Stomach smooth muscle (tissue), 2 donors: ENCODE measurements at regions not wholly inside any gene's neighbourhood (a gene's known extent, or its start where the extent isn't known, plus 50 kb on each side); places are given as distances from the start of the nearest gene placed in this dataset.
A peak's percentile ranks its signal among the peaks of the same experiment; 100 is the strongest.

Source experiments
- H3K27ac ChIP-seq: one replicate; pipeline ENCODE4 v1.7.0; 2013; ENCODE audit warnings: mild to moderate bottlenecking, low read length, inconsistent platforms
- H3K27me3 ChIP-seq, 2 donors: one replicate each; pipeline ENCODE4 v1.7.0; 2013; ENCODE audit warnings: low read length in 2 of 2; ENCODE audit not compliant: insufficient read depth in 2 of 2, control insufficient read depth in 1 of 2
- H3K36me3 ChIP-seq, 2 donors: one replicate each; pipeline ENCODE4 v1.7.0; 2013; ENCODE audit warnings: low read length in 2 of 2; ENCODE audit not compliant: control insufficient read depth in 2 of 2, insufficient read depth in 2 of 2
- H3K4me1 ChIP-seq: one replicate; pipeline ENCODE4 v1.7.0; 2013; ENCODE audit warnings: low read length; ENCODE audit not compliant: control insufficient read depth, insufficient read depth
- H3K4me3 ChIP-seq, 2 donors: one replicate each; pipeline ENCODE4 v1.7.0; 2013; ENCODE audit warnings: low read length in 2 of 2
- H3K9ac ChIP-seq, 2 donors: one replicate each; pipeline ENCODE4 v1.7.0; 2013; ENCODE audit warnings: low read length in 2 of 2, mild to moderate bottlenecking in 1 of 2
- H3K9me3 ChIP-seq, 2 donors: one replicate each; pipeline ENCODE4 v1.7.0; 2013; ENCODE audit warnings: low read length in 2 of 2; ENCODE audit not compliant: control insufficient read depth in 2 of 2
- donor health status: healthy.
- donor health status: Pancreatic carcinoma.

DNA sequence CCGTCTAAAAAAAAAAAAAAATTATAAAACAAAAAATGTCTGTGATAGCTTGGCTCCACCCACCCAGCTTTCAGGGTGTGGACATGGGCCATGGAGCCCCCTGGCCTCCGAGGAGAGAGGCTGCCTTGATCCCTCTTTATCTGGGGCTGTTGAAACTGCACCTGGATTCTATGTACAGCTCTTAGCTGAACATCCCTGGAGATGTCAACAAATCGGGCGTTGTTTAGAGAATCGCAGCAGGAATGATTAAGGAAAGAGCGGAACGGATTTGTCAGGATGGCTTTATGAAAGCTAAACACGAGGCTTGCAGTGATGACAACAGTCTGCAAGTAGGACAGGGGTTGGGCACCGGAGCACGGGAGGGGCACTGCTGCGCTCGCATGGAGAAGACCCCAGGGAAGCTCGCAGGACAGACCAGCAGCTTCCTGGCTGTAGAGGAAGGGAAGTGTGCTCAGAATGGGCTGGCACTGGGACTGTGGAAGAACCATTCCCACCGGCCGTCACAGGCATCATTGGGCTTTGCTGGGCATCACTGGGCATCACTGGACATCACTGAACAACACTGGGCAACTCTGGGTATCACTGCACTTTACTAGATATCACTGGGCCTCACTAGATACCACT lies 195.8 kb upstream of the FOXF1 start:
- Histone ChIP-seq H3K4me1 (peaks cover 7% of the 10 kb centered on the region), H3K27ac (peak overlapping the region; percentile 6), H3K9me3 (no peaks in the 10 kb centered on the region), H3K4me3 (peak overlapping the region in 1 of 2 donors; percentile 47), H3K9ac (no peak overlapping the region), H3K36me3 (no peaks in the 10 kb centered on the region), H3K27me3 (no peaks in the 10 kb centered on the region)

GRCh38 chr16:86316967-86317812 lies 193.1 kb upstream of the FOXF1 start:
- Histone ChIP-seq H3K36me3 (no peaks in the 10 kb centered on the region), H3K4me1 (peaks cover 7% of the 10 kb centered on the region), H3K9me3 (no peaks in the 10 kb centered on the region), H3K9ac (no peak overlapping the region), H3K4me3 (no peak overlapping the region), H3K27me3 (no peaks in the 10 kb centered on the region), H3K27ac (no peak overlapping the region)

- H3K9ac ChIP-seq, result no peak overlapping the region
- H3K36me3 ChIP-seq, result no peaks in the 10 kb centered on the region
- no peak overlapping the region for H3K4me3 ChIP-seq
- no peak overlapping the region for H3K27ac ChIP-seq
- no peaks in the 10 kb centered on the region for H3K9me3 ChIP-seq
- H3K4me1 ChIP-seq, result peaks cover 9% of the 10 kb centered on the region
- no peaks in the 10 kb centered on the region for H3K27me3 ChIP-seq
Measured at GRCh38 chr16:86317813-86318650, 192.3 kb upstream of the FOXF1 start.

DNA sequence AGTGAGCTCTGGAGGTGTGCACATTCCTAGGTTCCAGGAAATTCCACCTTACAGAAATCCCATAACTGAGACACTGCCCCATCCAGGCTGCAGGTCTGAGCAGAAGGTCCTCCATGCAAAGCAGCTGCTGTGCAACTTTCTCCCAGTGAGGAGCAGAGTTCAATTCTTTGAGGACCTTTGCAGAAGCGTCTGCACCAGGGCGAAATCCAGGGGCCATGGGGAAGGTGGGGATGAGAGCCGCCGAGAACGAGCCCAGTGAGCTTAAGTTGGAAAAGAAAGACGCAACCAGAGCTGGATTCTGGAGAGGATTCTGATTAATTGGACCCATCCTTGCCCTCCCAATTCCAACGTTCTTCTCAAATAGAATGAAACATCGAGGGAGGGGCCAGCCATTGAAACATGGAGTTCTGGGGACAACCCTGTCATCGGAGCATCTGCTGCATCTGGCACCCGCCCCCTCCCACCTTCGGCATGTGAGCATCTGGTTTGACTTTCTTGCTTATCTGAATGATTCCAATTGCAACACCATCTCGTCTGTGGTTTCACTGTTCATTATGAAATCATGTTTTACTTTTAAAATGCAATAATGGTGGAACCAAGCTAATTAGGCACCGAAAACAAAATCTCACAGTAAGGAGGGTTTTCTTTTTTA lies 190.6 kb upstream of the FOXF1 start:
- Histone ChIP-seq H3K9ac (no peak overlapping the region), H3K4me3 (no peak overlapping the region), H3K9me3 (no peaks in the 10 kb centered on the region), H3K27ac (no peak overlapping the region), H3K36me3 (no peaks in the 10 kb centered on the region), H3K27me3 (no peaks in the 10 kb centered on the region), H3K4me1 (peaks cover 4% of the 10 kb centered on the region)

DNA sequence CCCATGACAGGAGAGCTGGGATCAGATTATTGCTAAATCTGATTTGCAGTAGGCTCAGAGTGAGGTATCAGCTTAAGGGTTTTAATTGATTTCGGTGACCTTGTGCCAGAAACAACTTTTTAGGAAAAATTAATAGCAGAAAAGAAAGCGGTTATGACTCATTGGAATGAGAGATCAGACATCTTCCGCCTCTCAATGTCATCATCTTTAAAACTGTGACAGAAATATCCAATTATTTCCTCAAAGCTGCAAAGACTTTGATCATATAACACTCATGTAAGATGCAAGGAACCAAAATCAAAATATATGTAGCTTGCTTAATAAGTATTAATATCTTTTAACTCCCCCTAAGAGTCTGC lies 190.1 kb upstream of the FOXF1 start:
- Histone ChIP-seq H3K27me3 (no peaks in the 10 kb centered on the region), H3K27ac (no peak overlapping the region)

DNA sequence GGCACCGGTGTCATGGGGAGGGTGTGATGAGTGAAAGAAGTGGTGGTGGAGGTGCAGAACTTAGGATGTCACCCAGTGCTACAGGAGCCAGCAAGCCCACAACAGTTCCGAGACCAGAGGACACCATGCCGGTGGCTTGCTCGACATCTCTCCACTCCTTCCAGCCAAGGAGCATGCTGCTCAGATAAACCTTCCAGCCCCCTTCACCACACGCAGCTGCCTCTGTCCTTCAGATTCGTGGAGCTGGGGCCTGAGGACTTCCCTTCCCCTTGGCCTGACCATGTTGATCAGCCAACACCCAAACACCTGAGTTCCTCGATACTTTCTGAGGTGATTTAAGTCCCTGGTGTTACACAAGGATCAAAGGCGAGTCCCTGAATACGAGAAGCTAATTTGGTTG lies 188.8 kb upstream of the FOXF1 start:
- Histone ChIP-seq H3K9me3 (no peaks in the 10 kb centered on the region), H3K4me1 (peaks cover 2% of the 10 kb centered on the region), H3K27ac (no peak overlapping the region), H3K36me3 (no peaks in the 10 kb centered on the region), H3K27me3 (no peaks in the 10 kb centered on the region), H3K4me3 (no peak overlapping the region), H3K9ac (no peak overlapping the region)

More for the DNA sequence above, 190.1 kb upstream of the FOXF1 start:
- Histone ChIP-seq H3K9me3 (no peaks in the 10 kb centered on the region), H3K36me3 (no peaks in the 10 kb centered on the region), H3K4me3 (no peak overlapping the region), H3K4me1 (peaks cover 2% of the 10 kb centered on the region), H3K9ac (no peak overlapping the region)

DNA sequence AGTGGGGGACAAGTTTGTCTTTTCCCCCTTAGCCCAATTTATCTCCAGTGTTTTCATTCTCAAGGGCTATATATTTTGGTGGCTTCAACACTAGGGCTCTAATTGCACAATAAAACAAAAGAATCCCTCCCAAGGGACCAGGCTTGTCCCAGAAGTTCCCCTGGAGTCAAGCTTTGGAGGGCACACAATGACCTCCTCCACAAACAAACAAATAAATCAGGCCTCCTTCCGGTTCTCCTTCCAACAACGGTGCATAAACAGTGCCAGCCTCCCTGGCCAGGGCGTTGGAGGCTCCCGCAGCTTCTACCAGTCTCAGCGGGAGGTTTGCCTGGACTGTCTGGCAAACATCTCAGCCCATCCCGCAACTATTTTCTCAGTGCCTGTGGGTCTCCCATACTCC lies 188.0 kb upstream of the FOXF1 start:
- Histone ChIP-seq H3K36me3 (no peaks in the 10 kb centered on the region), H3K9ac (no peak overlapping the region), H3K27ac (no peak overlapping the region), H3K27me3 (no peaks in the 10 kb centered on the region), H3K4me1 (peaks cover 2% of the 10 kb centered on the region), H3K9me3 (no peaks in the 10 kb centered on the region), H3K4me3 (no peak overlapping the region)

GRCh38 chr16:86322806-86323205 lies 187.5 kb upstream of the FOXF1 start:
- H3K27me3 ChIP-seq, result no peaks in the 10 kb centered on the region

GRCh38 chr16:86324320-86324719 lies 186.0 kb upstream of the FOXF1 start:
- Histone ChIP-seq H3K9ac (no peak overlapping the region), H3K9me3 (no peaks in the 10 kb centered on the region), H3K36me3 (no peaks in the 10 kb centered on the region), H3K27ac (no peak overlapping the region), H3K27me3 (no peaks in the 10 kb centered on the region), H3K4me1 (peaks cover 2% of the 10 kb centered on the region), H3K4me3 (no peak overlapping the region)

More at GRCh38 chr16:86322806-86323205, 187.5 kb upstream of the FOXF1 start:
- no peak overlapping the region for H3K27ac ChIP-seq
- no peaks in the 10 kb centered on the region for H3K36me3 ChIP-seq
- H3K4me3 ChIP-seq, result no peak overlapping the region
- H3K9ac ChIP-seq, result no peak overlapping the region
- H3K9me3 ChIP-seq, result no peaks in the 10 kb centered on the region
- H3K4me1 ChIP-seq, result peaks cover 2% of the 10 kb centered on the region

DNA sequence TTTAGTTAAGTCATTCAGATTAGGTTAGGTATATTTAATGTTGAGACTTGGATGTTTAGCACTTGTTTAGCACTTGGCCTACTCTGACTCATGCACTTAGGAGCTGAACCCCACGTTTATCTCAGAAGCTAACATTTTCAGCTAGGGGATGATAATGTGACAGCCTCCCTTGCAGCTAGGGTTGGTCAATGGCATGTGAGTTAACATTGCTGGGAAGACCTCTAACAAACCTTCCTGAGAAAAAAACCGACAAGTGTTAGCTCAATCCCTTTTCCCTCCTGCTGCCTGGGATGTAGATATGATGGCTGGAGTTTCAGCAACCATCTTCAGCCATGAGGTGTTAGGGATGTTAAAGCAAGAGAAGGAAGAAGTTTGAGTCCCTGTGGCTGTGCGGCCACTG lies 185.0 kb upstream of the FOXF1 start:
- Histone ChIP-seq H3K4me1 (peaks cover 2% of the 10 kb centered on the region), H3K27ac (no peak overlapping the region), H3K9me3 (no peaks in the 10 kb centered on the region), H3K36me3 (no peaks in the 10 kb centered on the region), H3K4me3 (no peak overlapping the region), H3K27me3 (no peaks in the 10 kb centered on the region), H3K9ac (no peak overlapping the region)
